HG03280 (cell line): ENCODE measurements at regions not wholly inside any gene's neighbourhood (a gene's known extent, or its start where the extent isn't known, plus 50 kb on each side); places are given as distances from the start of the nearest gene placed in this dataset.
"Not testable (repeated sequence)": the region's sequence is repeated elsewhere in the genome, so short reads cannot be mapped to it uniquely, and the experiment has no call there.

Experiments used
- ATAC-seq: cut with Tn5 transposase; IDR thresholded peaks from one replicate; pipeline ENCODE4 v1.9.1; 2021; ENCODE audit warnings: mild to moderate bottlenecking, moderate library complexity; ENCODE audit not compliant: unreplicated experiment

DNA sequence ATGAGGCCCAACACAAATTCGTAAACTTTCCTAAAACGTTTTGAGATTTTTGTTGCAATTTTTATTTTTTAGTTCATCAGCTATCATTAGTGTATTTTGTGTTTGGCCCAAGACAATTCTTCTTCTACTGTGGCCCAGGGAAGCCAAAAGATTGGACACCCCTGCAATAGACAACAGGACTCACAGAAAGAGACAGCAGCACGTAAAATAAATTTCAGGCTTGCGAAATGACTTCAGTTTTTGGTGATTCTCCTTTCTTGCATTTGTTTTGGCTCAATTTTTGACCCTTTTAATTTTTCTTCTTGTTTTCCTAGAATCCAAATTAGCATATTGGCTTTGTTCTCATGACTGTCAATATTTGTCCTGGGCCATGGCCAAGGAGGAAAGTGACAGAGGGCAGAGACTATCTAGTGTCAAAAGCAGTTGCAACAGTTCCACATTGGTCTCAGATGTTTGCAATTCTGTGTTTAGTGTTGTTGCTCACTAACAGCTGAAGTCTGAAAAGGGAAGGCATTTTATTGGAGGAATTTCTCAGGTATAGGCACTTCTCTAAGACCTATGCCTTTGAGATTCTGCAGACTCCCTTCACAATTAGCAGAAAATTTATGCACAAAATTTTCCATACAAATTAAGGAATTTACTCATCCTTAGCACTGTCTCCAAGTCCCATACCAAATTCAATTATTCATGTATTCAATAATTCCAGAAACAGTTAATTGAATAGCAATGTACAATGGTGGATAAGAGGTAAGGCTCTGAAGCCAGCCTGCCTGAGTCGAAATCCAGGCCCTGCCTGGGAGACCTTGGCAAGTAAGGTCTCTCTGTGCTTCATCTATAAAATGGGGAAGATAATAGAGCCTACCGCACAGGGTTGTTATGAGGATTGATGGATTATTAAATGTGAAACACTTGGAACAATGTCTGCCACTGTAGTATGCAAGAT lies 160.9 kb upstream of the IVNS1ABP start:
- no peak for ATAC-seq

DNA sequence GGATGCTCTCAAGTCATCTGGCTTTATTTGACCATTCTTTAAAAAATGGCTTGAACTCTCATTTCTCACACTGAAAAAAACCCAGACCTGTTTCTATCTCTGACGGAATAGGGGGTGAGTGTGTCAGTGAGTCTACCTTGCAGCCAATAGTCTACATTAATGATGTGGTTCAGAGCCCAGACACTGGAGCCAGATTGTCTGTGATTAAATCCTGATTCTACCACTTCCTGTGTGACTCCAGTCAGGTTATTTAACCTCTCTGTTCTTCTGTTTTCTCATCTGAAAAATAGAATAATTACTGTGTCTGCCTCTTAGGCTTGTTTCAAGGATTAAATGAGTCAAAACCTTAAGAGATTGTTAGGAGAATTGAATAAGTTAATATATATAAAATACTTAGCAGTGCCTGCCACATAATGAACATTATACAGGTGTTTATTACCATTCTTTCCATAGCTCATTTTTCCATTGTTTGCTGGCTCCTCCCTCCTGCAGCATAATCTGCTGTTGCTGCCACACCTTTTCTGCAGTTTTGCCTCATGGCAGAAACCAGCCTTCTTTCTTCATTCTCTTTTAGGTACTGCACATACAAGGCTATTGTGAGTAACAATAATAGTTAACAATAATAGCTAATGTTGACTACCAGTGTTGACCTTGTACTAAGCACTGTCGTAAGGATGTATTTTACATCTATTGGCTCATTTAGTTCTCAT lies 157.6 kb upstream of the IVNS1ABP start:
- ATAC-seq: no peak

DNA sequence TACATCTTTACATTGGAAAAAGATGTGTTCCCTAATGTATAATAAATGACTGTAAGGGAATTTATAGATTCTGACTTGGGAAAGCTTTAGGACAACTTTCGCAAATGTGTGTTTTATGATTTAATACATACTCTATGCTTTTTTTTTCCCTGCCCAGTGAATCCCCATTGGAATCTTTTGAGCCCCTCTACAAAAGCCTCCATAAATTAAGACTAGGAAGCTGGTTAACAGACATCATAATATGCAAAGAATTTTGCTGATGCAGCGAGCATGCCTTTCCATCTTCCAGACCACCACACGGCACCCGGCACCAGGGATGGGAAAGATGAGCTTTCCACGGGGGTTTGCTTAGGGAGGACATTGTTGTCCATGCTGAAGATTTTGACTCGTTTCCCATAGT lies 156.1 kb upstream of the IVNS1ABP start:
- no peak for ATAC-seq

DNA sequence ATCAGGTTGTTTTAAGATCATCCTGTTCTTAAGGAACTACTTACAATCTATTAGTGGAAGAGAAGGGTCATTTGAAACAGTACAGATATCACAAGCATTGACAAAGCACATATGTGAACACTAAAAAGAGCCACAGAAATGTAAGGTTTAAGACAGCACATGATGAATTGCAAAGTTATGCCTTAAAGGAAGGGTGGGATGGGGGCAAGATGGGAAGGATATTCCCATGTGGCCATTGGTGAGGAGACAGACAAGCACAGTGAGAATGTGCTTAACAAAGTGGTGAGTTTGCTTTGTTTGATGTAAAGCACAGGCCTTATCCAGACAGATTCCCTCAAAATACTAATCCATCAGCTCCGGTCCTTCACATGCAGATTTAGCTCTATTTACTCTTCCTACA lies 151.6 kb upstream of the IVNS1ABP start:
- ATAC-seq: no peak

DNA sequence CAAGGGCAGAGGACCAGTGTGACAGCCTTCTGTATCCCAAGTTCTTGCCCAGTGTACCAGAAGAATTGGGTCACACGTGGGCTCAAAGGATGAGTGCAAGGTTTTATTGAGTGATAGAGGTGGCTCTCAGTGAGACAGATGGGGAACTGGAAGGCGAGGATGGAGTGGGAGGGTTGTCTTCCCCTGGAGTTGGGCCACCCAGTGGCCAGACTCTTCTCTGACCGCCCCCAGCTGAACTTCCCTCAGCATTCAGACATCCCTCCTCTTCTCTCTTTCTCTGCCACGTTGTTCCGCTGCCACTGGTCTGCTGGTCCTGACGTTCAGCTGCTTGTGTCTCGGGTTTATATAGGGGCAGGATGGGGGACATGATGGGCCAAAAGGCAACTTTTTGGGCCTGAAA lies 150.1 kb upstream of the IVNS1ABP start:
- no peak for ATAC-seq

DNA sequence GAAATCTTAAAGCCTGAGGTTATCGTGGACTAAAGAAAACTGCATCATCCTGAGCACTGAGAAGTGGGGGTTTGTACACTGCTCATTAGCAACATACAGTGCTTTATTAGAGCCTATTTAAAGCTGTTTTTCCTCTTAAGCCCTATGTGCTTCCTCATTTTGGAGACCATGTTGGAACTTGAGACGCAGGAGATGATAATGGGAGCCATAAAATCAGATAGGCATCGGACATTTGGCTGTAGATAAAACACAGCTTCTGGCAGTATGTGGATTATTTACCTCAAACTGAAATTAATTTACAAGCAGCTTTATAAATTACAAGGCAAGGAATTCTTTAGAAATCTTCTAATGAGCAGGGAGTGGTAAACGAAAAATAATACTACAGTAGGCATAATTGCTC lies 147.7 kb upstream of the IVNS1ABP start:
- no peak for ATAC-seq

DNA sequence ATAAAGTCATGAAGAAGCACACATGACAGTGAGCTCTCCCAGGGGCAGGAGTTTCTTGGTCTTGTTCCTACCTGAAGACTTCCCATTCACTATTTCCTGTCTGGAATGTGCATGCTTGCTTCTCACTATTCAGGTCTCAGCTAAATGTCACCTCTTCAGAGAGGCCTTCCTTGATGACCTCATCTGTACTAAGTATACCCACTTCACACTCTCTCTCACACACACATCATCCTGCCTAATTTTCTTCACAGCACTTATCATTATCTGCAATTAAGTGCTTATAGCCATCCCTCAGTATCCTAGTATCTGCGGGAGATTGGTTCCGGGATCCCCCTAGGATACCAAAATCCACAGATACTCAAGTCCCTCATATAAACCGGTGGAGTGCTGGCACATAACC lies 146.4 kb upstream of the IVNS1ABP start:
- no peak for ATAC-seq

DNA sequence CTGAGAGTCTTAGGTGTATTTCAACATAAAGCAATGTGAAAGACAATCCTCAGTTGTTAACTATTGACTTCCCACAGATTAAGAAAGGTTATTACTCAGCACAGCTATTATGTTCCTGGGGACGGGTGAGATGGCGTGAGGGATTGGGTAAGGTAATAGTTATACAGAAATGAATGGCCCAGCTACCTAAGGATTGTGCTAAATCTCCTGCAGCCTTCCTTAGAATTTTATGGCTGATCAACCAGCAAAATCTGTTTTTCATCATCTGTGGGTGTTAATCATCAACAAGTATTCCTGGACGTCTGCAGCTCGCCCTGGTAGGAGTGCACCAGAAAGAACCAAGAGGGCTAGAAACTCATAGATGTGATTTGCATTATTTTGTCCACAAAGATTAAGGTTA lies 146.0 kb upstream of the IVNS1ABP start:
- ATAC-seq: no peak

DNA sequence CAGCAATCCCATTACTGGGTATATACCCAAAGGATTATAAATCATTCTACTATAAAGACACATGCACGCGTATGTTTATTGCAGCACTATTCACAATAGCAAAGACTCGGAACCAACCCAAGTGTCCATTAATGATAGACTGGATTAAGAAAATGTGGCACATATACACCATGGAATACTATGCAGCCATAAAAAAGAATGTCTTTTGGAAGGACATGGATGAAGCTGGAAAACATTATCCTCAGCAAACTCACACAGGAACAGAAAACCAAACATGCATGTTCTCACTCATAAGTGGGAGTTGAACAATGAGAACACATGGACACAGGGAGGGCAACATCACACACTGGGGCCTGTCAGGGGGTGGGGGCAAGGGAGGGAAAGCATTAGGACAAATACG lies 143.7 kb upstream of the IVNS1ABP start:
- ATAC-seq: not testable (repeated sequence)

DNA sequence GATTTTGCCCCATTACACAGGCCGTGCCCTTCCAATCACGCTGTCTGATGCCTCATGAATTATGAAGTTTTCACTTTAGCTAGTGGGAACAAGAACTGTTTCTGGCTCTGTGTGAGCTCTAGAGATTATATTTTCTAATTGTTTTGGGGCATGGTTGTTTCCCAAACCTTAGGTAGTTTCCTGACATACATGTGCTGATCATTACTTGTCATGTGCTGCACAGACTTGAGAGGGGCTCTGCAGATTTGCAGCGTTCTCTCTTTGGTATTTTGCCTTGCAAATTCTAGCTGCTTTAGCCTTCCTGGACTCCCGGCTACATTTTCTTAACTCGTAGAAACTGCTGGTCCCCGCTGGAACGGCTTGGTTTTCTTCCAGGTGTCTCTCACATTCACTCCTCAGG lies 142.1 kb upstream of the IVNS1ABP start:
- ATAC-seq: no peak

DNA sequence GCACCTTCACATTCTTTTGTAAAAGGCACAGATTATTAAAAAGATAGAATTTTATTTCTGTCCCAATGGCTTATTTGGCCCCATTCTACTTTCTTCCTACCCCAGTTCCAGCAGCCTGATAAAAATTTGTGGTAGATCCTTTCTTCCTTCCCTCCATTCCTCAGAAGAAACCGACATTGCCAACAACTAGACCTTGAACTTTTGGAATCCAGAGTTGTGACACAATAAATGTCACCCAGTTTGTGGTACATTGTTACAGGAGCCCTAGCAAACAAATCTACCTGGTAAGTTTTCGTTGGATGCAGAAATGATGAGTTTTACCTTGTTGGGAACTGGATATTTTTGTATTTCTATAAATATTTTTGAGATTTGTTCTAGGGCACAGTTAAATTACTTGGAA lies 141.6 kb upstream of the IVNS1ABP start:
- ATAC-seq: no peak

DNA sequence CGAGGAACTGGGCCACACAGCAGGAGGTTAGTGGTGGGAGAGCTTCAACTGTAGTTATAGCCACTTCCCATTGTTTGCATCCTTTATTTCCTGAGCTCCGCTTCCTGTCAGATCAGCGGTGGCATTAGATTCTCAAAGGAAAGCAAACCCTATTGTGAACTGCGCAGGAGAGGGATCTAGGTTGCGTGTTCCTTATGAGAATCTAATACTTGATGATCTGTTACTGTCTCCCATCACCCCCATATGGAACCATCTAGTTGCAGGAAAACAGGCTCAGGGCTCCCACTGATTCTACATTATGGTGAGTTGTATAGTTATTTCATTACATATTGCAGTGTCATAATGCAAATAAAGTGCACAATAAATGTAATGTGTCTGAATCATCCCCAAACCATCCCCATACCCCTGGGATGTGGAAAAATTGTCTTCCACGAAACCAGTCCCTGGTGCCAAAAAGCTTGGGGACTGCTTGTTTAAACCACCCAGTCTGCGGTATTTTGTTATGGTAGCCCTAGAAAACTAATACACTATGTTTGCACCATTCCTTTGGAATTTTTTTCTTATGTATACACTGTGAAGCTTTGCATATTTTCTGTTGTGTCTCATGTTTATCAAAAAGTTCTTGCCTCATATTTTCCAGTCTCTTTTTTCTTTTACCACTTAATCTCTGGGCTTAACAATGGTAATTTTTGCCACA lies 136.6 kb upstream of the IVNS1ABP start:
- ATAC-seq: no peak

DNA sequence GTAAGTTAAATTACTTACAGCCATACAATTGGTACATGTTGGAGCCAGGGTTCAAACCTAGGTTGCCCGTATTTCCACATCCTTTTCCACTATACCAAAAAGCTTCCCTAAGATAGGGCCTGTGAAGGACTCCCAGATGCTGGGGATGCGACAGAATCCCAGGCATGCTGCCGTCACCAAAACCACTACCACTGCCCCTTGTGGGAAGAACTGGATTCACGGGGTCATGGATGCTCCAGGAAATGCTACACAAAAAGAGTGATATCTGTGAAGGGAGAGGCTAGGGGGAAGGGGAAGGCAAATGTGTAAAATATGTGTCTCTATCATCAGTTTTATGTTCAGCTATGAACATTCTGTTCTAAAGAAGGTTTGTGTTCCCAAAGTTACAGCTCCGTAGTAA lies 133.9 kb upstream of the IVNS1ABP start:
- ATAC-seq: no peak

DNA sequence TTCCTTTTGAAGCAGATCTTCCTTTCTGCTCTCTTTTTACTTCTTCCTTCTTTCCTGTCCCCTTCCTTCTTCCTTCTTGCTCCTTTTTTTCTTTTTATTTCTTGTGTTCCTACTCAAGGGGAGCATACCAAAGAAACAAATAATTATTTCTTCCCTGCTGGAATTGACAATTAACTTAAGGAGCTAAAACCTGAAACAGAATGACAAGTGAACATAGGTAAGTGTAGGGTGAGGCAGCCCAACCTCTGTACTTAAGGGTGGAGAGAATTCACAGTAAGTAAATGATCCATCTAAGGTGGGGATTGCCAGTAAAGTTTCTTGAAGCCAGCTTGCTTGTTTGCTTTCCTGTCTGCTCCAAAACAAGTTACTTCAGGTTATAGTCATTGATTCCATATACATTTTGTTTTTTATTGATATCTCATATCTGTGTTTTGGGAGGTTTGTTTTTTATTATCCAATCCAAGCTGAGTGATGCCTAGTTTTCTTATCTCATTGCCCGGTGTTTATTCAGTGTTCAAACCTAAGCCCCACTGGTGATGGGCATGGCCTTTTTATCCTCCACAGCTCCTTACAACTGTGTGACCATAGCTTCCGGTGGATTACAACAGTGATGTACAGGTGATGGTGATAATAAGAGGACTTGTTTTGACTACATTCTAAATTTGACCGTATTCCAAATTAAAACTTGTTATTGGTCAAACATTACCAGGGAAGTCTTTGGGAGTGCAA lies 133.2 kb upstream of the IVNS1ABP start:
- no peak for ATAC-seq

DNA sequence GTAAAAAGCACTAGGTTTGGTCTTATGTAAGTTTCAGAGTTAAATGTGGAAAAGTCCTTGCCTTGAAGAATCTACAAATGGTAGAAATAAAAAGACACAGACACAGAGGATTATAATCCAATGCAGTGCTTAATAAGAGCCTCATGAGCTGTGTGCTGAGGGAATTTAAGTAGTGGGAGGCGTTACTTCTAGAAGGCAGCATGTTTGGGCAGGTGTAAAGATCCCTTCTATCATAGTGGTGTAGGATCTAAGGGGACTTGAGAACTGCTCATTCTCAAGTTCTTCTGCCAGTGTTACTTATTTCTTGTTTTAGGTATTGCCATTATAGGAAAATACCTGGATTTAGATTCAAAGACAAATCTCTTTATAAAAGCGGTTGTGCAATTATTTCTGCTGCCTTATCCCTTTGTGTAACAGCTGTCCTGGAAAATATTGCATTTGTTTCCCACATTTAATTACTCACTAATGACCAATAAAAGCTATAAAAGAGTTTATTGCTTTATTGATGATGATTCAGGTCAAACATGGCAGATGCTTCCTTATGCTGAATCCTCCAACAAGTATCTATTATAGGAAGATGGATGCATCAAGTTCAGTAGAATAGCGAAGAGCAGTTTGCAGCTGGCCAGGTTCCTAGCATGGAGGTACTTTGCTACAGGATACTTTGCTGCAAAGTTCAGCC lies 132.5 kb upstream of the IVNS1ABP start:
- ATAC-seq: no peak

DNA sequence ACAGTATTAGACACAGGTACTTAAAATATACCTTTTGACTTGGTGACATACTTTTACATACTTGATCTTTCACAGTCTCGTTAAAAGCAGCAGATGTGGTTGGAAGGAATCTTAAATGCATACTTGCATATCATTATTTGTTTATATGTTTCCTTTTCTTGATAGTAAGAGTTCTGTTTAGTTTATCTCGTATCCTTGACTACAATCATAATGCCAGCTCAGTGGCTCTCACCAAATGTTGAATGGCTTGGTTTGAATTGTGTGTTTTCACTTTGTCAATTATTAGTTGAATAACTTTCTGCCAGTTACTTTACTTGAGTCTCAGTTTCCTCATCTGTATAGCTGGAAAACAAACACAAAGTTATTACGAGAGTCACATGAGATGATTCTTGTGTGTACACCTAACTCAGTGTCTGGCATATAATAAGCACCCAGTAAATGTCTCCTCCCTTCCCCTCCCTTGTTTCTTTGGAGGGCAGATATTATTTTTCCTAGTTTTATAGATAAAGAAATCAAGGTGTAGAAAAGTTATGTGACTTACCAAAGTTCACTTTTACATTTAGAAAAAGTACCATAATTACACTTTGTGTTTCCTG lies 131.6 kb upstream of the IVNS1ABP start:
- ATAC-seq: no peak

DNA sequence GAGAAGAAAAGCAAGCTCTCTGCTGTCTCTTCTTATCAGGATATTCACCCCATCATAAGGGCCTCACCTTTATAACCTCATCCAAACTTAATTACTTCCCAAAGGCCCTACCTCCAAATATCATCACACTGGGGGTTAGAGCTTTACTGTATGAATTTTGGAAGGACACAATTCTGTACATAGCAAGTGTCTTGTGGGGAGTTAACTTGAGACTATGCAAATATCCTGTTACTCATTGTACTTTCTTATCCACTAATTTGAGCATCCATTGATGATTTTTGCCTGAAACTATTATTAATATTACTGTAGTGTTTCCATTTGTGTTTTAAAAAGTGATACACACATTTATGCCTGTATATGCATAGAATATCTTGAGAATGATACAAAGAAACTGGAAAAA lies 129.1 kb upstream of the IVNS1ABP start:
- ATAC-seq: no peak

DNA sequence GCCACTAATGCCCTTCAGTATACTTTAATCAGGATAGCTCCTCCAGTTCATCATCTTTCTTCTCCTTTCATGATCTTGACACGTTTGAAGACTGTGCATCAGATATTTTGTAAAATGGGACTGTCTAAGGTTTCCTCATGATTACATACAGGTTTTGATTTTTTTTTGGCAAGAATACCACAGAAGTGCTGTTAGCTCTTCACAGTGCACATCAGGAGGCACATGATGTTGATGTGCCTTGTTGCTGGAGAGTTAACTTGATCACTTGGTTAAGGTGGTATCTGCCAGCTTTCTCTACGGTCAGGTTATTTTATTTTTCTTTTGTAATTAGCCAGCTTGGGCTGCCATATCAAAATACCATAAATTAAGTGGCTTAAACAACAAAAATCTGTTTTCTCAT lies 128.6 kb upstream of the IVNS1ABP start:
- ATAC-seq: no peak

DNA sequence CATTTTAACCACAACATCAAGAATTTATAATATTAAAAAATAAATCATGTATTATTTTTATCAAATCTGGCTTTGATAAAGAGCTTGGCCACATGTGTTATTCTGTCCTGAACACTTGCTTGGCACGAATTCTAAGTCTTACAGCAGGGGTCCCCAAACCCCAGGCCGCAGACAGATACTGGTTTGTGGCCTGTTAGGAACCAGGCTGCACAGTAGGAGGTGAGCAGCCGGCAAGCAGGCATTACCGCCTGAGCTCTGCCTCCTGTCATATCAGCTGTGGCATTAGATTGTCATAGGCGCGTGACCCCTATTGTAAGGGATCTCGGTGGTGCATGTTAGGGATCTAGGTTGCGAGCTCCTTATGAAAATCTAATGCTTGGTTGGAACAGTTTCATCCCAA lies 127.6 kb upstream of the IVNS1ABP start:
- ATAC-seq: no peak

DNA sequence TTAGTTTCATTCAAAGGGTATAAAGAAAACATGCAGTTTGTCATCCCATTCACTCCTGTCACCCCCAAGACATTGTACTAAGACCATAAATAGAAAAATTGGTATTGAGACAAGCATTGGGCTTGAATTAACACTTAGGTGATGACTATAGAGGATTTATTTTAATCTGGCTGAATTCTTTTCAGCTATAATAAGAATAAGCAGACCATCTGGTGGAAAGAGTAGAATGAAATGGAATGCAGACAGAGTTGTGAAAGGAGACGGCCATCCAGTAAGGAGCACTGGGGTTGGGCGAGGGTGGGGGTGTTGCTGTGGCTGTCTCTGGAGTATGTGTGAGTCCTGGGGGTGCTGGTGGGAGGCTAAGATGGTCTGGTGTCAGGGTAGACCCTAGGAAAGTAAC lies 125.0 kb upstream of the IVNS1ABP start:
- ATAC-seq: no peak
